NCI-H1417 treated with DMSO at 0.1 percent for 48 hours (cell line): ENCODE measurements at regions not wholly inside any gene's neighbourhood (a gene's known extent, or its start where the extent isn't known, plus 50 kb on each side); places are given as distances from the start of the nearest gene placed in this dataset.
"Not testable (repeated sequence)": the region's sequence is repeated elsewhere in the genome, so short reads cannot be mapped to it uniquely, and the experiment has no call there.

ENCODE experiments used
- DNase-seq: peaks from one replicate; lab custom pipeline; 2025; lab: John Stamatoyannopoulos, UW

GRCh38 chr12:34190054-34190453 is 167.8 kb downstream of the ALG10 start:
- no peak for DNase-seq

GRCh38 chr12:34198924-34199323 is 176.6 kb downstream of the ALG10 start:
- no peak for DNase-seq

GRCh38 chr12:34203866-34204620 is 181.7 kb downstream of the ALG10 start:
- no peak for DNase-seq

- no peak for DNase-seq
Measured at GRCh38 chr12:34204830-34205285, 182.6 kb downstream of the ALG10 start.

GRCh38 chr12:34205401-34205800 is 183.1 kb downstream of the ALG10 start:
- DNase-seq = no peak

- DNase-seq = no peak
Measured at GRCh38 chr12:34206061-34206785, 183.9 kb downstream of the ALG10 start.

- DNase-seq = no peak
Measured at GRCh38 chr12:34207858-34208257, 185.6 kb downstream of the ALG10 start.

GRCh38 chr12:34208331-34209258 is 186.3 kb downstream of the ALG10 start:
- DNase-seq = no peak

- DNase-seq = no peak
Measured at GRCh38 chr12:34209259-34209835, 187.1 kb downstream of the ALG10 start.

- DNase-seq = no peak
Measured at GRCh38 chr12:34210183-34210582, 187.9 kb downstream of the ALG10 start.

- DNase-seq = no peak
Measured at GRCh38 chr12:34210689-34211530, 188.6 kb downstream of the ALG10 start.

GRCh38 chr12:34212651-34213050 is 190.4 kb downstream of the ALG10 start:
- no peak for DNase-seq

- no peak for DNase-seq
Measured at GRCh38 chr12:34214011-34214410, 191.7 kb downstream of the ALG10 start.

GRCh38 chr12:34215213-34215892 is 193.1 kb downstream of the ALG10 start:
- no peak for DNase-seq

- DNase-seq = no peak
Measured at GRCh38 chr12:34215893-34216285, 193.6 kb downstream of the ALG10 start.

GRCh38 chr12:34217660-34218059 is 195.4 kb downstream of the ALG10 start:
- no peak for DNase-seq

GRCh38 chr12:34218193-34219045 is 196.1 kb downstream of the ALG10 start:
- DNase-seq = peak; percentile 61

GRCh38 chr12:34219046-34219770 is 196.9 kb downstream of the ALG10 start:
- no peak for DNase-seq

- DNase-seq = not testable (repeated sequence)
Measured at GRCh38 chr12:34220079-34220478, 197.8 kb downstream of the ALG10 start.
